HUES48 (cell line): ENCODE measurements at regions not wholly inside any gene's neighbourhood (a gene's known extent, or its start where the extent isn't known, plus 50 kb on each side); places are given as distances from the start of the nearest gene placed in this dataset.

Source experiments
- H3K27ac ChIP-seq: one replicate; pipeline ENCODE4 v1.7.0; 2013; ENCODE audit warnings: low read depth, low read length, inconsistent platforms
- H3K27me3 ChIP-seq: 2 replicates; pipeline ENCODE4 v1.6.1; 2013; ENCODE audit warnings: mild to moderate bottlenecking, low read length; ENCODE audit not compliant: control insufficient read depth, insufficient read depth
- H3K36me3 ChIP-seq: 2 replicates; pipeline ENCODE4 v1.6.1; 2013; ENCODE audit warnings: low read length; ENCODE audit not compliant: control insufficient read depth, insufficient read depth
- H3K4me1 ChIP-seq: 2 replicates; pipeline ENCODE4 v1.6.1; 2013; ENCODE audit warnings: mild to moderate bottlenecking, low read length; ENCODE audit not compliant: control insufficient read depth, insufficient read depth
- H3K4me3 ChIP-seq: 2 replicates; pipeline ENCODE4 v1.5.1; 2013; ENCODE audit warnings: mild to moderate bottlenecking, low read depth, low read length
- H3K9ac ChIP-seq: 2 replicates; pipeline ENCODE4 v1.6.1; 2013; ENCODE audit warnings: mild to moderate bottlenecking, low read depth, low read length, moderate library complexity
- H3K9me3 ChIP-seq: 2 replicates; pipeline ENCODE4 v1.6.1; 2013; ENCODE audit warnings: low read length; ENCODE audit not compliant: control insufficient read depth, insufficient read depth

DNA sequence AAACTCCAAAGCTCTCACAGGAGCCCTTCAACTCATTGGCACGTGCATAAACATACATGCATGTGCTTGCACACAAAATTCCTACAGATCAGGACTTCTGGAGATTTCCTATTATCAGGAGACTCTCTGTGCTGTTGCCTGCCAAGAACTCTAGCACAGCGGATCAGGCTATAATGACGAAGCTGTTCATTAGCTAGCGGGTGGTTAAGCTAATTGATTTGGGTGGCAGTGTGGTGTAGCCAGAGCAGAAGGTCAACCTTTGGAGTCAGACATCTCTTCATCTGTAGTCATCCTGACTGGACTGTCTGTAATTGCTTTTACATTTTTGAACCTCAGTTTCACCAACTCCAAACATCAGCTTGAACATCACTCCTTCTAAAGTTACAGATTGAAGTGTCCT is 69.0 kb downstream of the KIF2B start:
- H3K4me3 ChIP-seq = no peak overlapping the region

DNA sequence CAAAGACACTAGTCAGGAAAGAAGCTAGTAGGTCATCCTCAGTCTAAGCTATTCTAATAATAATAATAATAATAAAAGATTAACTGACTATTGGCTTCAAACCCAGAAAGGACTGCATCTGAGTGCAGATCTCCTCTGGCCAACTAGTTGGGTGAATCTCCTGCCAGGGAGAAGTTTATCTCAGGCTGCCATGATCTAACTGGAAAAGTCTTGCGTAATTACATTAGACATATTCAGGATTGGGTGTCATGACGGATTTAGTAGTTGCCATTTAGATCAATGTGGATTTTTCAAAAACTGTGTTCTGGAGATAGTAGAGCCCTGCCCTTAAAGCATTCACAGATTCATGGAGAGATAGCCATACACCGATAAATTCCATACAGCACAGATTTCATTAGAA is 69.5 kb downstream of the KIF2B start:
- no peaks in the 10 kb centered on the region for H3K27me3 ChIP-seq
- H3K9ac ChIP-seq = no peak overlapping the region
- H3K36me3 ChIP-seq = no peaks in the 10 kb centered on the region
- no peak overlapping the region for H3K4me3 ChIP-seq
- peaks cover 4% of the 10 kb centered on the region; the same call in 1 of the 2 replicates for H3K9me3 ChIP-seq
- no peak overlapping the region for H3K27ac ChIP-seq
- no peaks in the 10 kb centered on the region for H3K4me1 ChIP-seq

More for the DNA sequence above, 69.0 kb downstream of the KIF2B start:
- Histone ChIP-seq H3K9ac (no peak overlapping the region), H3K9me3 (peaks cover 5% of the 10 kb centered on the region; the same call in 1 of the 2 replicates), H3K27me3 (no peaks in the 10 kb centered on the region), H3K36me3 (no peaks in the 10 kb centered on the region), H3K27ac (no peak overlapping the region), H3K4me1 (no peaks in the 10 kb centered on the region)

DNA sequence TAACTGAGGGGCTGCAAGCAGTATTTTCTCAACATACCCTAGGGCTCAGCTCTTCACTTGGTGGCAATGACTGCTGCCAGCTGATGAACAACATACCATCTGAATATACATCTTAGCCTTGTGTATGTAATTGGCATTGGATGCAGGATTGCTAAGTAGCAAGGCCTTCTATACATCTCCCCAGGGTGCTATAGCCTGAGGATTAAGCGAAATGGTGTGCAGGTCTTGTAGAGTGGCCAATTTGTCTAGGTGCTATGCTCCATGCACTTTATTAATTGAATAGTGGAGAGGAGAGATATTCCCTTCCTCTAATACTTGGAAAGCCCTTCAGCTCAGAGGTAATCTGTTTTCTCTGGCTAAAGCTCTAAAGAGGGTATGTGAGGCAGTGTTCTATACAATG is 71.9 kb downstream of the KIF2B start:
- Histone ChIP-seq H3K9me3 (no peaks in the 10 kb centered on the region), H3K4me3 (no peak overlapping the region), H3K27me3 (no peaks in the 10 kb centered on the region), H3K36me3 (no peaks in the 10 kb centered on the region), H3K9ac (no peak overlapping the region), H3K4me1 (no peaks in the 10 kb centered on the region), H3K27ac (no peak overlapping the region)

DNA sequence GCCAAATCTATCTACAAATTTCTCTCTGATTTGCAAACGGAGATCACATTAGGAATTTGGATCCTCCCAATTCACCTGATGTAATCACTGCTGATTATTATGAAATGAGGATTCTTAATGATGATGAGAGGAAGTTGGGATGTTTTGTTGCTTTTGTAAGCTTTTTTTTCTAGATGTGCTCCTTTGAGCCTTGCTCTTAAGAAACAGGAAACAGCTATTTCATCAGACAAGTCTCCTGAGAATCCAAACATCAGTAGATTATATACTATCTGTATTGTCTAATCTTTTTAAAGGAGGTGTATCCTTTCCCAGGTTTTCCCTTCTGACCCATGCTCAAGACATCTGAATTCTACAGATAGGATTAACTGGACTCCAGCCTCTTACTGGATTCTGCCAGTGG is 73.3 kb downstream of the KIF2B start:
- H3K4me3 ChIP-seq = no peak overlapping the region

DNA sequence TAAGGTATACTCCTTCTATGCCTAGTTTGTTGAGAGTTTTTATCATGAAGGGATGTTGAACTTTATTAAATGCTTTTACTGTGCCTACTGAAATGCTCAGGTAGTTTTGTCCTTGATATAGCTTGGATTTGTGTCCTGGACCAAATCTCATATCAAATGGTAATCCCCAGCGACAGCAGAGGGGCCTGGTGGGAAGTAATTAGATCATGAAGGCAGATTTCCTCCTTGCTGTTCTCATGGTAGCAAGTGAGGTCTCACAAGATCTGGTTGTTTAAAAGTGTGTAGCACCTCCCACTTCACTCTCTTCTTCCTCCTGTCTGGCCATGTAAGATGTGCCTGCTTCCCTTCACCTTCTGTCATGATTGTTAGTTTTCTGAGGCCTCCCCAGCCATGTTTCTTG is 78.2 kb downstream of the KIF2B start:
- no peaks in the 10 kb centered on the region for H3K27me3 ChIP-seq
- peaks cover 13% of the 10 kb centered on the region for H3K9me3 ChIP-seq
- no peak overlapping the region for H3K9ac ChIP-seq
- no peaks in the 10 kb centered on the region for H3K36me3 ChIP-seq
- no peaks in the 10 kb centered on the region for H3K4me1 ChIP-seq
- H3K4me3 ChIP-seq = no peak overlapping the region
- no peak overlapping the region for H3K27ac ChIP-seq

More for the DNA sequence above, 73.3 kb downstream of the KIF2B start:
- no peaks in the 10 kb centered on the region for H3K4me1 ChIP-seq
- H3K9ac ChIP-seq = no peak overlapping the region
- no peaks in the 10 kb centered on the region for H3K36me3 ChIP-seq
- H3K27ac ChIP-seq = no peak overlapping the region
- no peaks in the 10 kb centered on the region for H3K27me3 ChIP-seq
- H3K9me3 ChIP-seq = no peaks in the 10 kb centered on the region; the same call in none of the 2 replicates

GRCh38 chr17:53907435-53907834 is 84.7 kb downstream of the KIF2B start:
- H3K9ac ChIP-seq = no peak overlapping the region
- 0 out of 2 replicates have a peak, but pooled peaks cover under 1% of the 10 kb centered on the region for H3K9me3 ChIP-seq
- H3K4me3 ChIP-seq = no peak overlapping the region
- H3K27ac ChIP-seq = no peak overlapping the region
- no peaks in the 10 kb centered on the region for H3K36me3 ChIP-seq
- no peaks in the 10 kb centered on the region for H3K4me1 ChIP-seq
- H3K27me3 ChIP-seq = no peaks in the 10 kb centered on the region

DNA sequence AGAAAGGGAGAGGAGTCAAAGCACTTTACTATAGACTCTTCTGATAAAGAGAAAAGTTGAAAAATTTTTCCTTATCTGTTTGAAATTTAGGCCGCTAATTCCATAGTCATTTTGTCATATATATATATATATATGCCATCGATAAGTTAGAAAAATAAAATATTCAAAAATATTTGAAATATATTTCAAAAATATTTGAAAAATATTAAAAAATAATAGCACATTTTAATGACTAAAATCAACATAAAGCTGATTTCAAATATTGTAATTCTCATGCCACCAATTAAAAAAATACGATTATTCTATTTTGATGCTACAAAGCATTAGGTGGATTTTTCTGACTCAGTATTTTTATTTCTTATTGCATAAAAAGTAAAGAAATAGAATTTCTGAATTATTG is 87.1 kb downstream of the KIF2B start:
- Histone ChIP-seq H3K9ac (no peak overlapping the region), H3K4me1 (no peaks in the 10 kb centered on the region), H3K27ac (no peak overlapping the region), H3K9me3 (no peaks in the 10 kb centered on the region), H3K36me3 (no peaks in the 10 kb centered on the region), H3K27me3 (no peaks in the 10 kb centered on the region), H3K4me3 (no peak overlapping the region)

- no peak overlapping the region for H3K4me3 ChIP-seq
- no peaks in the 10 kb centered on the region for H3K9me3 ChIP-seq
- H3K27ac ChIP-seq = no peak overlapping the region
- no peaks in the 10 kb centered on the region for H3K27me3 ChIP-seq
- H3K9ac ChIP-seq = no peak overlapping the region
- no peaks in the 10 kb centered on the region for H3K36me3 ChIP-seq
- no peaks in the 10 kb centered on the region for H3K4me1 ChIP-seq
Measured at GRCh38 chr17:53912117-53912516, 89.4 kb downstream of the KIF2B start.

DNA sequence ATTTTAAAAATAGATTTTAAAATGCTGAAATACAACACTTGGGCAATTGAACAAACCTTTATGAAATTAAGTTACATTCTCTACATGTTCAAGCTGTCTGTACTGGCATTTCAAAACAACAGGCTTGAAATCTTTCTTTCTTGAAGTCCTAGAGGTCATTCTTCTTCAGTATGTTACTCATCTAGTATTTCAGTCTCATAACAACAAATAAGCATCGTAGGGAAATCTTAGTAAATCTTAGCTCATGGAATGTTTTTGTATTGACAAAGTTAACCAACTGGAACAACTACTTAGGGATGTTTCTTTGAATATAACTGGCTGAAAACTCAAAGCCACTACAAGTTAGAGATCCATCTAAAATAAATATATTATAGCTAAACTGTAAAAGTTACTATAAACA is 96.6 kb downstream of the KIF2B start:
- Histone ChIP-seq H3K27me3 (no peaks in the 10 kb centered on the region), H3K9ac (no peak overlapping the region), H3K9me3 (no peaks in the 10 kb centered on the region), H3K27ac (no peak overlapping the region), H3K36me3 (no peaks in the 10 kb centered on the region), H3K4me1 (no peaks in the 10 kb centered on the region), H3K4me3 (no peak overlapping the region)

- H3K4me1 ChIP-seq = peaks cover 5% of the 10 kb centered on the region
- no peaks in the 10 kb centered on the region for H3K36me3 ChIP-seq
- no peak overlapping the region for H3K9ac ChIP-seq
- no peaks in the 10 kb centered on the region for H3K27me3 ChIP-seq
- no peak overlapping the region for H3K4me3 ChIP-seq
- no peak overlapping the region for H3K27ac ChIP-seq
- no peaks in the 10 kb centered on the region for H3K9me3 ChIP-seq
Measured at GRCh38 chr17:53924530-53925455, 102.1 kb downstream of the KIF2B start.

- Histone ChIP-seq H3K4me1 (no peaks in the 10 kb centered on the region), H3K9ac (no peak overlapping the region), H3K36me3 (no peaks in the 10 kb centered on the region), H3K27ac (no peak overlapping the region), H3K27me3 (no peaks in the 10 kb centered on the region), H3K9me3 (no peaks in the 10 kb centered on the region), H3K4me3 (no peak overlapping the region)
Measured at GRCh38 chr17:53932386-53932785, 109.7 kb downstream of the KIF2B start.
